Breast epithelium (tissue), 4 donors: ENCODE measurements at regions not wholly inside any gene's neighbourhood (a gene's known extent, or its start where the extent isn't known, plus 50 kb on each side); places are given as distances from the start of the nearest gene placed in this dataset.
"Not testable (repeated sequence)": the region's sequence is repeated elsewhere in the genome, so short reads cannot be mapped to it uniquely, and the experiment has no call there.

ENCODE experiments used
- DNase-seq, 2 donors: peaks; one replicate each; pipeline ENCODE4 v3.0.0-alpha.2; 2019; ENCODE audit warnings: low spot score in 2 of 2
- H3K27ac ChIP-seq, 2 donors: fragments of 200-600 bp; sonication (generic) in 1 of 2; one replicate each; pipeline ENCODE4 v1.5.1; 2016 to 2019; ENCODE audit warnings: mild to moderate bottlenecking in 1 of 2
- H3K27me3 ChIP-seq, 2 donors: fragments of 200-600 bp; sonication (generic) in 1 of 2; one replicate each; pipeline versions ENCODE4 v1.5.1 to v1.6.0; 2017 to 2019; ENCODE audit warnings: control low read depth in 1 of 2, mild to moderate bottlenecking in 1 of 2
- H3K36me3 ChIP-seq: fragments of 200-600 bp; one replicate; pipeline ENCODE4 v1.5.1; 2019
- H3K4me1 ChIP-seq, 2 donors: fragments of 200-600 bp; sonication (generic); one replicate each; pipeline ENCODE4 v1.5.1; 2016 to 2019; ENCODE audit warnings: control low read depth in 1 of 2
- H3K4me3 ChIP-seq, 3 donors: fragments of 200-600 bp; sonication (generic); 1 replicate in 2 of 3; 2 replicates in 1 of 3; pipeline ENCODE4 v1.5.1; 2016 to 2019; ENCODE audit warnings: mild to moderate bottlenecking in 3 of 3, moderate library complexity in 2 of 3
- H3K9me3 ChIP-seq, 2 donors: fragments of 200-600 bp; sonication (generic) in 1 of 2; one replicate each; pipeline ENCODE4 v1.5.1; 2016 to 2019; ENCODE audit warnings: control low read depth in 1 of 2
- POLR2A ChIP-seq: fragments of 450-650 bp; IDR thresholded peaks from one replicate; pipeline ENCODE4 v1.6.1; 2016; ENCODE audit warnings: antibody characterized with exemption, mild to moderate bottlenecking, moderate library complexity
- POLR2AphosphoS5 ChIP-seq, 3 donors: sonication (generic); formaldehyde crosslinking; IDR thresholded peaks; one replicate each; pipeline ENCODE4 v1.6.1; 2017; ENCODE audit warnings: antibody characterized with exemption in 3 of 3
- intact Hi-C: fragments of 100-400 bp; cut with DNase I; formaldehyde crosslinking; loops from one replicate; pipeline ENCODE4 v1.15.1; 2023; ENCODE audit warnings: low total_unique reads
- TF ChIP-seq, protein P1 (sequence below), 3 donors: fragments of 450-650 bp; IDR thresholded peaks; one replicate each; pipeline ENCODE4 v1.5.1; 2016 to 2017; ENCODE audit warnings: antibody characterized with exemption in 3 of 3, mild to moderate bottlenecking in 3 of 3, moderate library complexity in 3 of 3

DNA sequence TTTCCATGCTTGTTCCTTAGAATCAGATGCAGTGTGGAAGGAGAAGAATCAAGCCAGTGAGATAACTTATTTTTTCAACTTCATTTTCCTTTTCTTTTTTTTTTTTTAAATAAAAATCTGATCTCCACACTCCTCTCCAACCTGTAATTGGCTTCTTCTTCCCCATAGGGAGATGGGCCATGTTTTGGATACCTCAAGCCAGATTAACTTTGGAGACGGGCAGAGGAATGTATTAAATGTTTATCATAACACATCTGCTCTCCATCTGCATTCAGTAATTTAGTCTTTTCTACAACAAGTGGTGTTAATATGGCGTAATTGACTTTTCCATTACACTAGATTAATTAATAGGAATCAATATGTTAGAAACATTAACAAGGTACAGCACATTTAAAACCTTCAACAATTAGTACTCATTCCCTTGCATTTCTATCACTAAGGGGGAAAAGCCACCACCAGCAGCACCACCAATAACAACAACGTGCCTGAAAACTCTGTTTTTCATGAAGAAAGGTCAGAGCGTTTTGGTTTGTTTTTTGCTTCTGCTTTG is 244.1 kb downstream of the MYCN start:
- TF ChIP-seq, protein P1, sequence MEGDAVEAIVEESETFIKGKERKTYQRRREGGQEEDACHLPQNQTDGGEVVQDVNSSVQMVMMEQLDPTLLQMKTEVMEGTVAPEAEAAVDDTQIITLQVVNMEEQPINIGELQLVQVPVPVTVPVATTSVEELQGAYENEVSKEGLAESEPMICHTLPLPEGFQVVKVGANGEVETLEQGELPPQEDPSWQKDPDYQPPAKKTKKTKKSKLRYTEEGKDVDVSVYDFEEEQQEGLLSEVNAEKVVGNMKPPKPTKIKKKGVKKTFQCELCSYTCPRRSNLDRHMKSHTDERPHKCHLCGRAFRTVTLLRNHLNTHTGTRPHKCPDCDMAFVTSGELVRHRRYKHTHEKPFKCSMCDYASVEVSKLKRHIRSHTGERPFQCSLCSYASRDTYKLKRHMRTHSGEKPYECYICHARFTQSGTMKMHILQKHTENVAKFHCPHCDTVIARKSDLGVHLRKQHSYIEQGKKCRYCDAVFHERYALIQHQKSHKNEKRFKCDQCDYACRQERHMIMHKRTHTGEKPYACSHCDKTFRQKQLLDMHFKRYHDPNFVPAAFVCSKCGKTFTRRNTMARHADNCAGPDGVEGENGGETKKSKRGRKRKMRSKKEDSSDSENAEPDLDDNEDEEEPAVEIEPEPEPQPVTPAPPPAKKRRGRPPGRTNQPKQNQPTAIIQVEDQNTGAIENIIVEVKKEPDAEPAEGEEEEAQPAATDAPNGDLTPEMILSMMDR (IDR thresholded peaks at IDR 0.05), result no peak
- TF ChIP-seq POLR2A (no peak), POLR2AphosphoS5 (IDR thresholded peaks at IDR 0.05) (no peak)
- no peaks in the 10 kb centered on the region for H3K36me3 ChIP-seq
- DNase-seq, result no peak
- no peaks in the 10 kb centered on the region for H3K27me3 ChIP-seq
- H3K27ac ChIP-seq, result no peak overlapping the region
- intact Hi-C loops, result no loop called here
- H3K4me1 ChIP-seq, result no peaks in the 10 kb centered on the region
- H3K4me3 ChIP-seq, result no peak overlapping the region
- no peaks in the 10 kb centered on the region for H3K9me3 ChIP-seq

DNA sequence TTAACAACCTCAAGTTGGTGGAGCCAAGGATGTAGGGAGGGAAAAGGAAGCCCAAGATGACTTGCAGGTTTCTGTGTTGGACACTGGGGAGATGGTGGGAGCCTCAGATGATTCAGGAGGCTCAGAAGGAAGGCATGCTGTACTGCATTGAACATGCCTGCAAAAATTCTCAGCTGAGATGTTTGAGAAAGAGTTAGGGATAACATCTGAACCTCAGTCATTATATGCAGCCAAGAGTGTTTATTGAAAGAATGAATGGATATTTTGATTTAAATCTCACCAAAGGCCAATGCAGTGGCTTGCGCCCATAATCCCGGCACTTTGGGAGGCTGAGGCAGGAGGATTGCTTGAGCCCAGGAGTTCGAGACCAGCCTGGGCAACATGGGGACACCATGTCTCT is 243.0 kb downstream of the MYCN start:
- Histone ChIP-seq H3K27ac (no peak overlapping the region), H3K4me3 (no peak overlapping the region), H3K27me3 (no peaks in the 10 kb centered on the region), H3K4me1 (no peaks in the 10 kb centered on the region), H3K9me3 (no peaks in the 10 kb centered on the region), H3K36me3 (no peaks in the 10 kb centered on the region)
- DNase-seq, result no peak
- intact Hi-C loops, result no loop called here
- TF ChIP-seq, protein P1 (IDR thresholded peaks at IDR 0.05), result no peak
- TF ChIP-seq POLR2AphosphoS5 (IDR thresholded peaks at IDR 0.05) (no peak), POLR2A (no peak)

DNA sequence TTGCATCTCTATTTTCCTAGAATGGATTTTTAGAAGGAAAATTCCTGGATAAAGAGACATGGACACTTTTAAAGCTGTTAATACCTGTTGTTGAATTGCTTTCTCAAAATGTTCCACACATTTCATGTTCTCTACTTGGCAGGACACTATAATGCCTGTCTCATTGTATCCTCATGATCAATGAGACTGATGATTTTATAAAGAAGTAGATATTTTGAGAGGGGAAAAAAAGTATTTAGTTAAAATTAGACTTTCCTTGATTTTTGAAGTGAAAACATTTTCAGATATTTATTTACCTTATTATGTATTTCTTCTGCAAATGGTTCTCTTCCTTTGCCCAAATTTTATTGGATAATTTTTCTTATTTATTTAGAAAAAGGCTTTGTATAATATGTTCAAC is 242.5 kb downstream of the MYCN start:
- DNase-seq, result no peak
- no peaks in the 10 kb centered on the region for H3K9me3 ChIP-seq
- TF ChIP-seq, protein P1 (IDR thresholded peaks at IDR 0.05), result no peak
- TF ChIP-seq POLR2AphosphoS5 (IDR thresholded peaks at IDR 0.05) (no peak), POLR2A (no peak)
- H3K4me3 ChIP-seq, result no peak overlapping the region
- no peaks in the 10 kb centered on the region for H3K27me3 ChIP-seq
- no peak overlapping the region for H3K27ac ChIP-seq
- no peaks in the 10 kb centered on the region for H3K36me3 ChIP-seq
- intact Hi-C loops, result no loop called here
- no peaks in the 10 kb centered on the region for H3K4me1 ChIP-seq

DNA sequence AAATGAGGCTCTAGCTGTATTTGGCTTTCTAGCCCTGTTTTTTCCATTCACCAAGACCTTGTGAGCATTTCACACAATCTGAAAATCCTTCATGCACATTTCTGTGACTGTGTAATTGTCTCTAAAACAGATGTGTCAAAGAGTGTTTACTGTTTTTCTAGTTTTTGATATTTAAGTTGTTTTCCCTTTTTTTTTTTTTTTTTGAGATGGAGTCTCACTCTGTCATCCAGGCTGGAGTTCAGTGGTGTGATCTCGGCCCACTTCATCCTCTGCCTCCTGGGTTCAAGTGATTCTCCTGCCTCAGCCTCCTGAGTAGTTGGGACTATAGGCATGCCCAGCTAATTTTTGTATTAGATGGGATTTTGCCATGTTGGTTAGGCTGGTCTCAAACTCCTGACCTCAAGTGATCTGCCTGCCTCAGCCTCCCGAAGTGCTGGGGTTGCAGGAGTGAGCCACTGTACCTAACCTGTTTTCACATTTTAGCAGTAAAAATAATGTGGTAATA is 242.0 kb downstream of the MYCN start:
- H3K9me3 ChIP-seq, H3K36me3 ChIP-seq, DNase-seq, H3K4me3 ChIP-seq, intact Hi-C loops, H3K27me3 ChIP-seq, H3K4me1 ChIP-seq, H3K27ac ChIP-seq: not testable (repeated sequence)

DNA sequence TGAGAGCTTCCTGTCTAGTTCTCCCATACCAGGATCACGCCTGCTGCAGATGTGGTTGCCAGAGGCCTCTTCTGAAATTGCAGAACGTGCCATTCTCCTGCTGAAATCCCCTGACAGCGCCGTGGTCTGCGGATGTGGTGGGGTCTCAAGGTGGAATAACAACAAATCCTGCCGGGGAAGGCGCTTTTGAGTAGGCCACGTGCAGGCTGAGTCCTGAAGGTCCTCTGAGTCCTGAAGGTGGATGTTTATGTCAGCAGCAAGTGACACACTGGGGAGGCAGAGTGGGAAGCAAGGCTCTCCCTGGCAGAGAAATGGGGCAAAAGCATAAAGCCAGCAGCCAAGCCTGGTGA is 241.4 kb downstream of the MYCN start:
- no peaks in the 10 kb centered on the region for H3K36me3 ChIP-seq
- TF ChIP-seq POLR2A (no peak), POLR2AphosphoS5 (IDR thresholded peaks at IDR 0.05) (no peak)
- TF ChIP-seq, protein P1 (IDR thresholded peaks at IDR 0.05), result no peak
- H3K4me1 ChIP-seq, result no peaks in the 10 kb centered on the region
- no peaks in the 10 kb centered on the region for H3K9me3 ChIP-seq
- H3K27me3 ChIP-seq, result no peaks in the 10 kb centered on the region
- H3K27ac ChIP-seq, result no peak overlapping the region
- intact Hi-C loops, result no loop called here
- H3K4me3 ChIP-seq, result no peak overlapping the region
- no peak for DNase-seq
